Upper lobe of left lung (tissue), 4 donors: ENCODE measurements at regions not wholly inside any gene's neighbourhood (a gene's known extent, or its start where the extent isn't known, plus 50 kb on each side); places are given as distances from the start of the nearest gene placed in this dataset.

Experiments
- CTCF ChIP-seq, 6 experiments: fragments of 450-650 bp in 4 of 6; fragments of 200-600 bp in 2 of 6; sonication (generic) in 2 of 6; IDR thresholded peaks; one replicate each; pipeline ENCODE4 v1.5.1; 2016 to 2019; ENCODE audit warnings: antibody characterized with exemption in 6 of 6
- EP300 ChIP-seq, 4 donors: sonication (generic); formaldehyde crosslinking; IDR thresholded peaks; one replicate each; pipeline ENCODE4 v1.5.1; 2017; ENCODE audit warnings: antibody characterized with exemption in 4 of 4, control low read depth in 2 of 4
- POLR2A ChIP-seq, 4 donors: fragments of 450-650 bp; IDR thresholded peaks; one replicate each; pipeline ENCODE4 v1.5.1; 2016 to 2017; ENCODE audit warnings: antibody characterized with exemption in 4 of 4, mild to moderate bottlenecking in 2 of 4
- POLR2AphosphoS5 ChIP-seq, 2 donors: sonication (generic); formaldehyde crosslinking; IDR thresholded peaks; one replicate each; pipeline ENCODE4 v1.5.1; 2017; ENCODE audit warnings: antibody characterized with exemption in 2 of 2

GRCh38 chr6:164185471-164185871 is 771.0 kb downstream of the QKI start:
- TF ChIP-seq CTCF (IDR thresholded peaks at IDR 0.05) (no peak), EP300 (IDR thresholded peaks at IDR 0.05) (no peak), POLR2A (IDR thresholded peaks at IDR 0.05) (no peak), POLR2AphosphoS5 (IDR thresholded peaks at IDR 0.05) (peak in 1 of 2 donors; percentile 18)
